ENCODE measurements at regions not wholly inside any gene's neighbourhood (a gene's known extent, or its start where the extent isn't known, plus 50 kb on each side); places are given as distances from the start of the nearest gene placed in this dataset.
"Not testable (repeated sequence)": the region's sequence is repeated elsewhere in the genome, so short reads cannot be mapped to it uniquely, and the experiment has no call there.

GRCh38 chr7:118839515-118839914, 615.0 kb downstream of the ANKRD7 start:
- DNase-seq = no peak

DNA sequence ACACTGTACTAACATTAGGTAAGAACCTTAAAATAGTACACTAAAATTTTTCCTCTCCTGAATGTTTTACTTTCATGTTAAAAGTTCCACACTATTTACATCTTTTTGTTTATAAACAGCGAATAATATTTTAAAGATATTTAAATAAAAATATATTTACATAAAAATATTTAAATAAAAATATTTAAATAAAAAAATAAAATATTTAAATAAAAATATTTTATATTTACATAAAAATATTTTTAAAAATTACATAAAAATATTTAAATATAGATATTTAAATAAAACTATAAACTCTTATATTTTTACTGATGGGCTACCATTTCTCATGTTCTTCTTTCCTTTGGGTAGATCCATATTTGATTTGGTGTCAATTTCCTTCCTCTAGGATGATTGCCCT, 619.0 kb downstream of the ANKRD7 start:
- no peak for DNase-seq

GRCh38 chr7:118844748-118845147, 620.2 kb downstream of the ANKRD7 start:
- DNase-seq = no peak

DNA sequence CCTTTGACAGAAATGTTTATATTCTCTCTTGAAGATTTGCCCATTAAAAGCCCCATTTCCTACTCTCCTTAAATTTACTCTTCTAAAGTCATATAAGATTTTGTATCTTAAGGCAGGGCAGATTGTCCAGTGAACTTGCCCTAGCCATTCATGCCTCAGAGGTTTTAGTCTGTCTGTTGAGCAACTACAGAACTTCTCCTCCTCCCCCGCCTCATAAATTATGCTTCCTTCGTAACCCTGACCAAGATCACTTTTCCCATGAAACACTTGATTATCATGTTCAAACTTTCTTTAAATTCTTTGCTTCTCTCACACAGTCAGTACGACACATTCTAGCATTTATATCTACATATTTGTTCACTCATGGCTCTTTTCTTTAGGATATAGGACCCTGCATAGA, 621.3 kb downstream of the ANKRD7 start:
- DNase-seq = no peak

GRCh38 chr7:118846977-118847376, 622.5 kb downstream of the ANKRD7 start:
- DNase-seq = no peak

- no peak for DNase-seq
Measured at GRCh38 chr7:118855290-118855689, 630.8 kb downstream of the ANKRD7 start.

DNA sequence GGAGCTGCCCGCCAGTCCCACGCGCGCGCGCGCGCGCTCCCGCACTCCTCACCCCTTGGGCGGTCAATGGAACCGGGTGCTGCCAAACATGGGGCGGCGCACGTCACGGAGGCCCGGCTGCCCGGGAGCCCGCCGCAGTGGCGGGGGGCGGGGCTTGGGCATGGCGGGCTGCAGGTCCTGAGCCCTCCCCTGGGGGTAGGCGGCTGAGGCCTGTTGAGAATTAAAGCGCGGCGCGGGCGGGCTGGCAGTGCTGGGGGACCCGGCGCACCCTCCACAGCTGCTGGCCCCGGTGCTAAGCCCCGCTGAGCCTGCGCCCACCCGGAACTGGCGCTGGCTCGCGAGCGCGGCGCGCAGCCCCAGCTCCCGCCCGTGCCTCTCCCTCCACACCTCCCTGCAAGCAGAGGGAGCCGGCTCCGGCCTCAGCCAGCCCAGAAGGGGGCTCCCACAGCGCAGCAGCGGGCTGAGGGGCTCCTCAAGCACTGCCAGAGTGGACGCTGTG, 634.2 kb downstream of the ANKRD7 start:
- DNase-seq = peak; percentile 12

DNA sequence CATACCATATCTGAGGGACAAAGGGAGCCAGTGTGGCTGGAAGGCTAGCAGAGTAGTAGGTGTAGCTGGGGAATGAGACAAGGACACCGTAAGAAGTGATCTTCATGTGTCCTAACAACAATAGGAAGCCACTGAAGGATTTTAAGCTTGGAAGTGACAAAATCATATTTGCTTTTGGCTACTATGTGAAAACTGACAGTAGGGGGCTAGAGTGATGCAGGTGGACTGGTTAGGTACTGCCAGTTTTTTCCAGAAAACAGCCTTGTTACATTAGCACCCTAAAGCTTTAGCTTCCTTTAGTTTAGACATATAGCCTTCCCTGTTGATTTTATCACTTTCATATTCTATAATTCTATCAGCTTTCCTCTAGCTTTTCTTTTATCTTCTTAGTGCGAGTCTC, 637.1 kb downstream of the ANKRD7 start:
- no peak for DNase-seq

DNA sequence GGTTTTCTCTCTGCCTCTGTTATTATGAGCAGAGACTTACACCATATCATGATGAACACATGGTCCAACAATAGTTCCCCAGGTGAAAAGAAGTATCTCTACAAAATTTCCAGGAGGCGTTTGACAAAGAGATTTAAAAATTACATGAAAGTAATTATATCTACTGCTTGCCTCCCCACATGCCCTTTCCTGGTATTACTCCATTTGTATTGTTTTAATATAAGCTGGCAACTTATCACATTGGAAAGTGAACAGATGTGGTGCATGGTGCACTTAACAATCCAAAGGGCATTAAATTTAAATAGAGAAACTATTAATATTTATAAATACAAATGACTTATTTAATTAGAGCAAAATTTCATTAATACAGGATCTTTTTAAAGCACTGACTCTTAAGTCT, 638.2 kb downstream of the ANKRD7 start:
- no peak for DNase-seq

DNA sequence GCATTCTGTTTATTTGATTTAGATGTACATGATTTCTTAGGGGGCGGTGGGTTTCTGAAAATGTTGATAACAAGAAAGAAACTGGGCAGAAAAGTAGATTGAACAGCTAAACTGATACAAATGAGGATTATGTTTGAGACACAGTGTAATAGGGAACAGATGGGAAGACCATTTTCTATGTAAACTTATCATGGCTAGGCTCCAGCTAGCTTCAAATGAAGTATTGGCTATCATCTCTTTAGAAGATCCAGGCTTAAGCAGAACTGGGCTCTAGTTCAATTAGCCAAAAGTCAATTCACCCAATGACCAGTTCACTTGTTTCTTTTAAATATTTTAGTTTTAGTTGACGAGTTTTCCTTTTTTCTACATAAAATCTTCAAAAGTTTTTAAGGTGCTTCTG, 639.5 kb downstream of the ANKRD7 start:
- no peak for DNase-seq

- no peak for DNase-seq
Measured at GRCh38 chr7:118867860-118868259, 643.4 kb downstream of the ANKRD7 start.

DNA sequence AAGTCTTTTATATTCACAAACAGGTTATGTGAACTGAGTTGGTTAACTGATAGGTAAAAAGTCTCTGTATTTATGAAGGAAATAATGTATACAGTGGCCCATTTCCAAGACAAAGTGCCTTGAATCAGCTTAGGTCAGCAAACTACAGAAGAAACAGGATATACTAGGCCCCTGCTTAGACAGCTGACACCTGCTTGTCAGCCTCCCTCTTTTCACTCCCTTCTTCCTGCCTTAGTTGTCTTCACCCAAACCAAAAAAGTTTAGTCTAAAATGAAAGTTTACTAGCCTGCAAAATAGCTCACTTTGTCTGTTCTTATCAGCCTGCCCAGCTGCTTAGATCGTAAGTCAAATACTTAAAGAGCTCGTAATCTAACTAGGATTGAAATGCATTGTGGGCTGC, 644.6 kb downstream of the ANKRD7 start:
- DNase-seq = not testable (repeated sequence)

GRCh38 chr7:118870187-118870586, 645.7 kb downstream of the ANKRD7 start:
- DNase-seq = no peak

DNA sequence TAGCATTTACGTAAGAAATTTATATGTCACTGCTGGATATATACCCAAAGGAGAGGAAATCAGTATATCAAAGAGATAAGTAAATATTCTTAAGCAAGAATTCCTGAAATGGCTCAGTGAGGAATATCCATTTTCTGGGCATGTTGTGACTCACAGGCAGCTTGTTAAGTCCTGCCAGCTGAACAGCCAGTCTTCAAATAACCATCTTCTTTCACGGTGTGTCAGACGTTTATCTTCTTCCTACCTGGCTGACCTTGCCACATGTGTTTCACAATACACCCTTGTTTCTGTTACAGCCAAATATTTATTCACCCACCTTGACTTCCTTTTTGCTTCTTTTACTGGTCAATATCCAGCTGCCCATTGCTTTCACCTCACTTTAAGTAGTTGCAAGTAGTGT, 648.1 kb downstream of the ANKRD7 start:
- no peak for DNase-seq

DNA sequence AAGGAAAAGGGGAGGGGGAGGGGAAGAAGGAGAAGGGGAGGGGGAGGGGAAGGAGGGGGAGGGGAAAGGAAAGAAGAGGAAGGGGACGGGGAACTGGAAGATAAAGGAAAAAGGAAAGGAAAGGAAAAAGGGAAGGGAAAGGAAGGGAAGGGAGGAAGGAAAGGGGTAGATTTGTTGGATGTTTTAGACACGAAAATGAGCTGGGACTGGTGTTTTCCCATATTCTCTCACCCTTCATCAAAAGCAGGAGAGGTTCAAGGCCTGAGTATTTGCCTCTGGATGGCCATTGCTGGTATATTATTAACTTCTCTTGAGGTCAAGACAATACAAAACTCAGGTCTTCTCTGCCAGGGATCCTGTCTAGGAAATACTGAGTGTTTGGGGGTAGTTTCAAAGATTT, 652.7 kb downstream of the ANKRD7 start:
- DNase-seq = no peak

DNA sequence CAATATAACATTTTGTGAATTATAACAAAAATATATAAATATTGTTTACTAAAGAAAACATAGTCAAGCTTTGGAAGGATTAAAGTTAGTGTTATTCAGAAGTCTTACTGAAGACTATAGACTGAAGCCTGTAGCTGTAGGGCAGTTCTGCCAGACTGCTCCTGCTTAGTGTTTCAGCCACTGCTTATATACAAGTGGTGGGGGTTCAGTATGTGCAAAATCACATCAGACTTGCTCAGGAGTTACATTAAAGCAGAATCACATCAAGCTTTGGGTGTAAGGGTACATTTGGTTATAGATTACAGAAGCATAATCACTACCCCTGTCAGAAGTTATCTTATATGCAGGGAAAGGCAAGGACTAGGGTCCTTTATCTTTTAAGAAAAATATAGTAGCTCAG, 653.8 kb downstream of the ANKRD7 start:
- DNase-seq = no peak

GRCh38 chr7:118898284-118898683, 673.8 kb downstream of the ANKRD7 start:
- DNase-seq = no peak

- DNase-seq = no peak
Measured at GRCh38 chr7:118902600-118902999, 678.1 kb downstream of the ANKRD7 start.

DNA sequence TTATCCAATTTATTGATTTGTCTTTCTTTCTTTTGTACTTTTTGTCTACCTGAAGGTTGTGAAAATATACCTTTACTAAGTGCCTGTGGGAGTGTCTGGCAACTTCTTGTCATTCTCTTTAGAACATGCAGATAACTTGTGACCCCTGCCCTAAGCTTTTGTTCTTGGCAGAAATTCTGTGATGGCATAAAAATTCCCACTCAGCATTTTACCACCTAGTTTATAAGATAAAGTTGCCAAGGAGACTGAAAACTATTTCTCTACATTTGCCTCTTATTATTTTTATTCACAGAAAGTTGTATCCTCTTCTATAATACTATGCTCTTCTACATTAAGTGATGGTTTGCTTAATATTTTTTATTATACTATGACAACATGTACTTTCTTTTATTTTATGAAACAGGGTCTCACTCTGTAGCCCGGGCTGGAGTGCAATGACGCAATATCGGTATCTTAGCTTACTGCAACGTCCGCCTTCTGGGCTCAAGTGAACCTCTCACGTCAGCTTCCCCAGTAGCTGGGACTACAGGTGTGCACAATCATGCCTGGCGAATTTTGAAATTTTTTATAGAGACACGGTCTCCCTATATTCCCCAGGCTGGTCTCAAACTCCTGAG, 683.5 kb downstream of the ANKRD7 start:
- no peak for DNase-seq

DNA sequence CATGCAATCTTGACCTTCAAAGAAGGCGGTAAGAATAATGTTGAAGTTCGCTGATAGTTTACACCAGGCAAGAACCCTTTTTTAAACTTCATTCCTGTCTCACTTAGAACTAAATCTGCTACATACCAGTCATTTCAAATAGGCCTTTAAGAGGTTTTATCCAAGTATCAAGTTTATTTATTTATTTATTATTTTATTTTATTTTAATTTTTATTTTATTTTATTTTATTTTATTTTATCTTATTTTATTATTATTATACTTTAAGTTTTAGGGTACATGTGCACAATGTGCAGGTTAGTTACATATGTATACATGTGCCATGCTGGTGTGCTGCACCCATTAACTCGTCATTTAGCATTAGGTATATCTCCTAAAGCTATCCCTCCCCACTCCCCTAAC, 691.6 kb downstream of the ANKRD7 start:
- not testable (repeated sequence) for DNase-seq

DNA sequence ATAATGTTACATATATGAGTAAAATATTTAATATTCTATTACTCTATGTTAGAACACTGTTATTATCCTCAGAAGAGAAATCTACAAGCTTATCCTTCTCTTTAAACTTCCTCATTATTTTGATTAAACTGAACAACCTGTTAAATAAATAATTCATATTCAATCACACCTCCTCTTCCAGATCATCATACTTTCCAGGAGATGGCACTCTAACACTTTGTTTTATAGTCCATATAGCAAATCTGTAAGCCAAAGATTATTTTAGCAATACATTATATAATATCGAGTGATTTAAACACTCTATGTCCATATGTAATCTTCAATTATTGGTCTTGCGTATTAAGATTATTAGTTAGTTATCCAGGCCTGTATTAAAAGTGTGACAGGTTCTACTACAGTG, 694.1 kb downstream of the ANKRD7 start:
- DNase-seq = no peak

- no peak for DNase-seq
Measured at GRCh38 chr7:118938845-118939244, 714.3 kb downstream of the ANKRD7 start.

DNA sequence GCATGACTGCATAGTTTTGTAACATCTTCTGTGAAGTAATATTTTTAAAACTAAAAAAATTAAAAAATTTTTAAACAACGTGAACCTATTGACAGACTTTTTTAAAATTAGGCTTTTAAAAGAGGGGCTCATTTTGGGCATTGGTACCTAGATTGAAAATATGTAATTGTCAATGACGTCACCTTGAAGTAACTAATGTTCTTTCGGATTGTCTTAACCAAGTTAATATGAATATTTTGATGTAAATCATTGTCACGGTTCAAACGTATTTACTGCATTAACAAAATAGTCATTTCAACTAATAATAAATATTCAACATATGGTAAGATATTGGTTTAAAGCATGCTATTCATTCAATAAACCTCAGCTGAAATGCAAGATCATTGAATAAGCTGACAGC, 719.8 kb downstream of the ANKRD7 start:
- no peak for DNase-seq

GRCh38 chr7:118945911-118946682, 721.6 kb downstream of the ANKRD7 start:
- no peak for DNase-seq

GRCh38 chr7:118948508-118948907, 724.0 kb downstream of the ANKRD7 start:
- no peak for DNase-seq
